Jurkat, Clone E6-1 (cell line): ENCODE measurements at regions not wholly inside any gene's neighbourhood (a gene's known extent, or its start where the extent isn't known, plus 50 kb on each side); places are given as distances from the start of the nearest gene placed in this dataset.

ENCODE experiments used
- DNase-seq: peaks from one replicate; pipeline ENCODE4 v3.0.0-alpha.2; 2011; ENCODE audit warnings: low read depth, low spot score
- H3K4me3 ChIP-seq: 2 replicates; pipeline ENCODE4 v1.5.1; 2011; ENCODE audit warnings: mild to moderate bottlenecking, low read length, control low read depth, moderate library complexity

GRCh38 chr16:62445909-62446308, 409.7 kb upstream of the CDH8 start:
- no peak for DNase-seq
- no peak overlapping the region for H3K4me3 ChIP-seq

DNA sequence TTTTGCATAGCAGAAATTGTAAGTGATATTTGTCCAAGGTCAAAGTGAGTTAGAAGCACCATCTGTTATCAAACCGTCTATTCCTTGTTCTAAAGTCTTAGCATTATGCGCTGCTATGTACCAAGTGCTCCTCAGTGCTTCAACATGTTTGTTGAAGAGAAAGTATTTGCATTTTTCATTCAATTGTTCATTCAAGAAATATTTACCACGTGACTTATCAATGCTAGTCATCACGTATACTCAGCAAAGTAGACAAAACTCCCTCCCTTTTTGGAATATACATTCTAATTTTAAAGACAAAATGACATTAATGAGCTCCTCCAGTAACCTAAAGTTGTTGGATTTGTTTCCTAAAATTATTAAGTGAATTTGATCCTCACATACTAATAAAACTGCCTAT, 388.0 kb upstream of the CDH8 start:
- H3K4me3 ChIP-seq: no peak overlapping the region
- no peak for DNase-seq

DNA sequence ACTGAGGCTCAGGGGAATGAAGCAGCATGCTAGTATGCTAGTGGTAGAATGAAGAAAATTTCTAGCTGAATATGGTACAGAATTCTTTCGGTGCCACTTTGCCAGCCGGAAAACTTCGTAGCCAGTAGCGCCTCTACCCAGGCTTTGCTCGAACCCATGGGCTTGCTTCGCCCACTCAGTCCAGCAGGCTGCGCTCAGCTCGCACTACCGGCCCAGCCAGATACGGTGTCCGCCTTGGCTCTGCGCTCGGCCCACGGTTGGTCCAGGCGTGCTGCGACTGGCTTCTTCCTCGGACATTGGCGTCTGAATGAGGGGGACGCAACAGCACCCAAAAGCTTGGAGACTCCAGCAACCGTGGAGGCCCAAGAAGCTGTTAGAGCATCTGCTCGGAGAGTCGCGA, 372.5 kb upstream of the CDH8 start:
- no peak for DNase-seq
- no peak overlapping the region for H3K4me3 ChIP-seq

DNA sequence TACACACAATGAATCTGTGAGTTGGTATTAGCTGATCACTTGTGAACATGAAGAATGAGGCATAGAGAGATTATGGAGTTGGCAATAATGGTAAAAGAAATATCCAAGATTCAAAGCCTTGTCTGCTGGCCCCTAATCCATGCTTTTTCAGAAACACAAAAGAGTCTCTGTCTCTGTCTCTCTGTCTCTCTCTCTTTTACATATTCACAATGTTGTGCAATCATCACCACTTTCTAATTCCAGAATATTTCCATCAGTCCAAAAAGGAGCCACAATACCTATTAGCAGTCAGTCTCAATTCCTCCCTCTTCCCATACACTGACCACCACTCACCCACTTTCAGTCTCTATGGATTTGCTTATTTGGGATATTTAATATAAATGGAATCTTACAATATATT, 370.1 kb upstream of the CDH8 start:
- no peak overlapping the region for H3K4me3 ChIP-seq
- DNase-seq: no peak

DNA sequence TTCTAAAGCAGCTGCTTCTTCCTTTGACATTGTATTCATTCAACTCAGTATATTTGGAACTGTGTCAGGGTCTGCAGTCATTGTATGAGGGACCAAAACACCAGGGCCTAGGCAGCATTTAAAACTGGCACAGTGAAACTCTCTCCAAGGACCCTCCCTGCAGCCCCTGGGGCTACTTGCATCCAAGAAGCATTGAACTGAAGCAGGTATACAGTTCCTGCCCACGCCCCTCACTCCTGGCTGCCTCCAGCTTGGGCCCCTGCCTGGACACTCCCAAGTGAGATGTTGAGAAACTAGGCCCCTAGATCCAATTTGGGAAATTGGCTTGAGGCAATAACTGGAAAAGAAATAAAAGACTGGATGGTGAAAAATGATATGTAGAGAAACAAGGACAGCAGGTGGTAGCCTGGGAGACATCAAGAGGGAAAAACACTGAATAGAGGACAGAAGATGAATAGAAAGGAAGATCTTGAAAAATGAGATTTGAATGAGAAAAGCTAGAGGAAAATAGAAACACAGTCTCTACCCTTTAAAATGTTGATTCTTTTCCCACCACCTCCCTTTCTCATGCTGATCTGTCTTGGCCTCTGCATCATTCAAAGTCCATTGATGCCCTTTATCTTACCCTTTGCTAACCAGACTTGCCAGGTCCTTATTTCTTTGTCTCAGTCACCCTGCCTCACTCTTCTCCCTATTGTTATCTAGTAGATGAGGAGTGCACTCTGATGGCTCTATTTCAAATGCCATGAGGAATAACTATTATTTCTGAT, 368.8 kb upstream of the CDH8 start:
- no peak for DNase-seq
- no peak overlapping the region for H3K4me3 ChIP-seq

GRCh38 chr16:62392698-62393097, 356.5 kb upstream of the CDH8 start:
- DNase-seq: no peak
- no peak overlapping the region for H3K4me3 ChIP-seq

- no peak overlapping the region for H3K4me3 ChIP-seq
- no peak for DNase-seq
These were observed 355.7 kb upstream of the CDH8 start for GRCh38 chr16:62391940-62392339.

GRCh38 chr16:62391134-62391533, 354.9 kb upstream of the CDH8 start:
- no peak overlapping the region for H3K4me3 ChIP-seq
- no peak for DNase-seq

DNA sequence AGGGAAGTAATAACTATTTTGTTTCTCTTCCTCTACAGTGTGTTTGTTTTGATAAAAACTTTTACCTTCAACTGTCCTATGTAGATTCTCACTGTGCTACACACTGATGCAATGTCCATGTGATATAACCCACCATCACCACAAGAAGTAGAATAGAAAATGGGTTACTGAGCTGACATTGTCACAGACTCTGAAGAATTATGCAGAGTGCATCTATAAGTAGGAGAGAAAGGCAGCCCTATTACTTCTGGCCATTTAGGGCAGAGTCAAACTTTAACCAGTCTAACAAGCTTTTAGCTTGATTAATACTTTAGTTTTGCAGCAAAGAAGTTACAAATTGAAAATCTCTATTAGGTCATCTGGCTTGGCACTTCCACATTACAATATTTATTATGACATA, 354.0 kb upstream of the CDH8 start:
- no peak overlapping the region for H3K4me3 ChIP-seq
- DNase-seq: no peak

- no peak overlapping the region for H3K4me3 ChIP-seq
- no peak for DNase-seq
These were observed 350.2 kb upstream of the CDH8 start for GRCh38 chr16:62386411-62386810.

DNA sequence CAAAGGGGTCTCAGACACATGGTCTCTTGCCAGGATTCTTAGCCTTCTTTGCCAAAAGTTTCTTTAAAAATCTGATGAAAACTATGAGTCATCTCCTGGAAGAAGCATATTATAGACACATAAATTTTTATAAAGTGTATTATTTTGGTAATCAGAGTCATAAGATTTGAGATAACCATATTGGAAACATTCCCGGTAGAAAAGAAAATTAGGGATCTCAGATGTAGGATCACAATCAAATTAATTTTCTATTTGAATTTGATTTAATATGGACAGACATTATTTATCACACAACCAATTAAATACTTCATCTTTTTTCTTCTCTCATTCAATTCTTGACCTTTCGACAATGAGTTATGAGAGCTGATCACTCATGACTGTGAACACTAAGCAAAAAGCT, 347.7 kb upstream of the CDH8 start:
- no peak overlapping the region for H3K4me3 ChIP-seq
- DNase-seq: no peak

DNA sequence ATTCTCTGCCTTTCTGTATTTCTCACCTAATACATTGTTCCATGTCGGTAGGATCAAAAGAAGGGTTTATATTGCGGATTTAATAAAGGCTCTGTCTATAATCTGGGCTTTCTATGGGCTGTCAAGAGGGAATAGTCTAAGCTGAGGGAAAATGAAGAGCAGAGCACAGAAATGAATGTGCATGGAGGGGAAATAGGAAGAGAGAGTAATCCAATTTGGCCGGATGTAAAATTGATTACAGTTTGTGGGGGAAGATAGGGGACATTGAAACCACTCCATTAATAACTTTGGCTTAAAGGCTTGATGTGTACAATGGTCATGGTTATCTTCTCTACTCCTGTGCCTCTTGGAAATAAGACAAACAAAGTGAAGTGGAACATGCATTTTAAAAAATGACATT, 334.2 kb upstream of the CDH8 start:
- DNase-seq: no peak
- no peak overlapping the region for H3K4me3 ChIP-seq

DNA sequence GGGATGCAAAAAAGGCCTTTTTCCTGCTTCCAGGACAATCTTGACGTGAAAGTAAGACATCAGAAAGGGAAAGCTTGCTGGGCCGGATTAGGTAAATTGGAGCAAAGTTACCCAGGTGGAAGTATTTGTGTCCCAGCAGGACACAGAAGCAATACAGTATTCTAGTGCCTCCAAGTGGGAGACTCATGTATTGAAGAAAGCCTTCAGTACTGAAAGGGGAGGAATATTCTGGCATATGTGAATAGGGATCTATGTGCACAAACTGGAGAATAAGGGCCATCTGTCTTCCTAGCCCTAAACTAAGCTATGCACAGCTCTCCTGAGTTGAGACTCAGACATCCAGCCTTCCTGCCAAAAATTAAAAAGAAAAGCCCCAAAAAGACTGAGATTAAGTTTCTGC, 327.3 kb upstream of the CDH8 start:
- no peak overlapping the region for H3K4me3 ChIP-seq
- DNase-seq: no peak

DNA sequence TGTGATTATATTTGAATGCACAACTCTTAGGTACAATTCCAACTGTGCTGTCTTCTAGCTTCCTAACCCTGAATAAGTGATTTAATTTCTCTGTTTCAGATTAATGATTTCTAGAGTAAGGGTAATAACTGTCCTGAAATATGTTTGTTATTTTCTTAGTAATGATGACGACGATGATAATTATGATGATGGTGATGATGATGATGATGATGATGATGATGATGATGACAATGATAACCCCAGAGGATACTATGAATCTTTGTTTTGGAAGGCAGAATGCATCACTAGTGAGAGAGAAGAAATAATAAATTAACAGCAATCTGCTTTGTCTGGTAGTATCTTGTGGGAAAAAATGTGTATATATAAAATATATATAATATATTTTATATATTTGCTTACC, 317.1 kb upstream of the CDH8 start:
- DNase-seq: no peak

DNA sequence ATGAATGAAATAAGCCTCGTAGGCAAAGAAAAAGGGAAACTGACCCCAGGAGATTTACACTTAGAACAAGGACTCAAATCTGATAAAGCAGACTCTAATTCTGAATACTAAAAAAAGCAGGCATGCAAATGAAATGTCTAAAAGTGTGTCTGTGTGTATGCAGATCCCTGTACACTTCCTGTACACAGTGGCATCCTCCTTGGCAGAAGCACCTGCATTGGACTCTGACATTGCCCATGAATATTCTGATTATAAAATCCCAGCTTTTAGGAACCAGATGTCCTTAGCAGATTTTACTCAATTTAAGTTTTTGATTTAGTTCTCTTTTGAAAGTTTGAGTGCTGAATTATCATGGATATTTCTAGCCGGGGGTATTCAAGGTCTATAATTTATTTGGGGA, 306.0 kb upstream of the CDH8 start:
- no peak for DNase-seq
- H3K4me3 ChIP-seq: no peak overlapping the region

More for the DNA sequence above, 317.1 kb upstream of the CDH8 start:
- H3K4me3 ChIP-seq: no peak overlapping the region

- H3K4me3 ChIP-seq: no peak overlapping the region
- no peak for DNase-seq
These were observed 299.1 kb upstream of the CDH8 start for GRCh38 chr16:62335356-62335755.

DNA sequence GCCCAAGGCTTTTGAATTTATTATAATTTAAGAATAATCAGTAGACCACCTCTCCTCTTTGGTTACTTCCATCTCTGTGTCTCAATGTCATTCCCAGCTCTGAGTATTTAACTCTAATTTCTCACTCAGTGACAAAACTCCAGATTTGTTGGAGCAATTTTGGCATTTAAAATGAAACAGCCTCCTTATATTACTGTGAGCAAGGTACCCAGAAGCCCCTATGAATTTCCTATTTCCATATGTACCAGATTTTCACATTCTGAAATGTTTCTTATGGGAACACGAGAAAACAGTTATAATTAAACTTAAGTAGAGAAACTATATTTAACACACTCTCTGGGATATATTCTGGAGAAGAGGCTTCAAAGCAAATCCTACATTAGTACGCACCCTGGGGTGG, 285.4 kb upstream of the CDH8 start:
- DNase-seq: no peak
- H3K4me3 ChIP-seq: no peak overlapping the region

- H3K4me3 ChIP-seq: no peak overlapping the region
- no peak for DNase-seq
These were observed 262.4 kb upstream of the CDH8 start for GRCh38 chr16:62298600-62298999.

DNA sequence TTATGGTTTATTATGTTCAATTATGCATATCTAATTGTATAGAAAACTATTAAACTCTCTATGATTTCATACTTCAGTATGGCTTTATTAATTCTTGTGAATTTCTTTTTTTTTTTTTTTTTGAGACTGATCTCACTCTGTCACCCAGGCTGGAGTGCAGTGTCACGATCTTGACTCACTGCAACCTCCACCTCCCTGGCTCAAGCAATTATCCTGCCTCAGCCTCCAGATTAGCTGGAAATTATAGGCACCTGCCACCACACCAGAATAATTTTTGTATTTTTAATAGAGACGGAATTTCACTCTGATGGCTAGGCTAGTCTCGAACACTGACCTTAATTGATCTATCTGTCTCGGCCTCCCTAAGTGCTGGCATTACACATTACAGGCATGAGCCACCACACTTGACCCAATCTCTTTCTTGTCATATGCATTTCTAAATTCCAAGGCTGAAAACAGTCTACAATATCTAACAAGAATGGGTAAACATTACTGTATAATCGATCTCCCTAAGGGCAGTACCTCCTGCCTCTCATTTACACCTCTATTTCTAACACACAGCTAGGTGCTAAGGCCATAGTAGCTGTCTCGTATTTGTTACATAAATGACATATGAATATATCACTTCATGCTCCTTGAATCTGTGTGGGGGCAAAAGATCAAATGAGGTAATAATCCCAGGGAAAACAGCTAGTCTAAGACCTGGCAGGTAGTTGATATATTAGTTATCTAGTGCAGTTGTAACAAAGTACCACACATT, 258.2 kb upstream of the CDH8 start:
- H3K4me3 ChIP-seq: no peak overlapping the region
- DNase-seq: no peak

GRCh38 chr16:62288990-62289629, 252.9 kb upstream of the CDH8 start:
- no peak for DNase-seq
- H3K4me3 ChIP-seq: no peak overlapping the region
